NB4 (cell line): ENCODE measurements at regions not wholly inside any gene's neighbourhood (a gene's known extent, or its start where the extent isn't known, plus 50 kb on each side); places are given as distances from the start of the nearest gene placed in this dataset.

Source experiments
- DNase-seq: peaks from one replicate; pipeline ENCODE4 v3.0.0; 2010; ENCODE audit warnings: low read depth
- H3K4me3 ChIP-seq: one replicate; pipeline ENCODE4 v1.5.1; 2011; ENCODE audit warnings: mild to moderate bottlenecking, low read depth, low read length, moderate library complexity
- MAX ChIP-seq: IDR thresholded peaks from 2 replicates; pipeline ENCODE4 v1.6.1; 2011; ENCODE audit warnings: low read depth, low read length
- MYC ChIP-seq: IDR thresholded peaks from 2 replicates; pipeline ENCODE4 v1.6.1; 2011; ENCODE audit warnings: low read depth, low read length
- POLR2A ChIP-seq: IDR thresholded peaks from 2 replicates; pipeline ENCODE4 v1.6.1; 2011; ENCODE audit warnings: mild to moderate bottlenecking; ENCODE audit not compliant: insufficient read length; ENCODE audit errors: extremely low read depth
- TF ChIP-seq, protein P1 (sequence below): IDR thresholded peaks from one replicate; pipeline ENCODE4 v1.5.1; 2012; ENCODE audit warnings: low read depth, low read length

DNA sequence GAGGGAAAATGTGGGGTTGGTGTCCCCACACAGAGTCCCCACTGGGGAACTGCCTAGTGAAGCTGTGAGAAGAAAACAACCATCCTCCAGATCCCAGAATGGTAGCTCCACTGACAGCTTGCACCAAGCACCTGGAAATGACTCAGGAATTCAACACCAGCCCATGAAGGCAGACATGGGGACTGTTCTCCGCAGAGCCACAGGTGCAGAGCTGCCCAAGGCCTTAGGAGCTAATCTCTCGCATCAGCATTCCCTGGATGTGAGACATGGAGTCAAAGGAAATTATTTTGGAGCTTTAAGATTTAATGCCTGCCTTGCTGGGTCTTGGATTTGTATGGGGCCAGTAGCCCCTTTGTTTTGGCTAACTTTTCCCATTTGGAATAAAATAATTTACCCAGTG is 367.9 kb downstream of the FAM133A start:
- no peak for DNase-seq
- TF ChIP-seq, protein P1, sequence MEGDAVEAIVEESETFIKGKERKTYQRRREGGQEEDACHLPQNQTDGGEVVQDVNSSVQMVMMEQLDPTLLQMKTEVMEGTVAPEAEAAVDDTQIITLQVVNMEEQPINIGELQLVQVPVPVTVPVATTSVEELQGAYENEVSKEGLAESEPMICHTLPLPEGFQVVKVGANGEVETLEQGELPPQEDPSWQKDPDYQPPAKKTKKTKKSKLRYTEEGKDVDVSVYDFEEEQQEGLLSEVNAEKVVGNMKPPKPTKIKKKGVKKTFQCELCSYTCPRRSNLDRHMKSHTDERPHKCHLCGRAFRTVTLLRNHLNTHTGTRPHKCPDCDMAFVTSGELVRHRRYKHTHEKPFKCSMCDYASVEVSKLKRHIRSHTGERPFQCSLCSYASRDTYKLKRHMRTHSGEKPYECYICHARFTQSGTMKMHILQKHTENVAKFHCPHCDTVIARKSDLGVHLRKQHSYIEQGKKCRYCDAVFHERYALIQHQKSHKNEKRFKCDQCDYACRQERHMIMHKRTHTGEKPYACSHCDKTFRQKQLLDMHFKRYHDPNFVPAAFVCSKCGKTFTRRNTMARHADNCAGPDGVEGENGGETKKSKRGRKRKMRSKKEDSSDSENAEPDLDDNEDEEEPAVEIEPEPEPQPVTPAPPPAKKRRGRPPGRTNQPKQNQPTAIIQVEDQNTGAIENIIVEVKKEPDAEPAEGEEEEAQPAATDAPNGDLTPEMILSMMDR: no peak
- TF ChIP-seq MAX (no peak), MYC (no peak), POLR2A (no peak)

DNA sequence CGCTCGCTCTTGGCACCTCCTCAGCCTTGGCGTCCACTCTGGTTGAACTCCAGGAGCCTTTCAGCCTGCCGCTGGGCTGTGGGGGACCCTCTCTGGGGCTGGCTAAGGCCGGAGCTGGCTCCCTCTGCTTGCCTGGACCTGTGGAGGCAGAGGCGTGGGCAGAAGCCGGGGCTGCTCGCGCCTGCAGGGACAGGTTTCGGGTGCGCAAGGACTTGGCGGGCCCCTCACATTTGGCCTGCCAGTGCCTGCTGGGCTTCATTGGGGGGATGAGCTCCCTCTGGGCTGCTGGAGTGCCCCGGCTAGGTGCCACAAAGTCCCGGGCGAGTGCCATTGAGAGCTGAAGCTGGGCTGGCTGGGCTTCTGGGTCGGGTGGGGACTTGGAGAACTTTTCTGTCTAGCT is 371.7 kb downstream of the FAM133A start:
- no peak for DNase-seq
- no peak overlapping the region for H3K4me3 ChIP-seq
- TF ChIP-seq POLR2A (no peak), MYC (no peak), MAX (no peak)
- TF ChIP-seq, protein P1: no peak

More for the DNA sequence above, 367.9 kb downstream of the FAM133A start:
- H3K4me3 ChIP-seq: no peak overlapping the region

GRCh38 chrX:94051926-94052325 is 377.9 kb downstream of the FAM133A start:
- H3K4me3 ChIP-seq: no peak overlapping the region

GRCh38 chrX:94053575-94053974 is 379.6 kb downstream of the FAM133A start:
- TF ChIP-seq, protein P1: no peak
- TF ChIP-seq MAX (no peak), POLR2A (no peak), MYC (no peak)
- H3K4me3 ChIP-seq: no peak overlapping the region
- no peak for DNase-seq

More at GRCh38 chrX:94051926-94052325, 377.9 kb downstream of the FAM133A start:
- TF ChIP-seq, protein P1: no peak
- TF ChIP-seq MYC: no peak
- no peak for TF ChIP-seq MAX
- no peak for TF ChIP-seq POLR2A
- DNase-seq: no peak

DNA sequence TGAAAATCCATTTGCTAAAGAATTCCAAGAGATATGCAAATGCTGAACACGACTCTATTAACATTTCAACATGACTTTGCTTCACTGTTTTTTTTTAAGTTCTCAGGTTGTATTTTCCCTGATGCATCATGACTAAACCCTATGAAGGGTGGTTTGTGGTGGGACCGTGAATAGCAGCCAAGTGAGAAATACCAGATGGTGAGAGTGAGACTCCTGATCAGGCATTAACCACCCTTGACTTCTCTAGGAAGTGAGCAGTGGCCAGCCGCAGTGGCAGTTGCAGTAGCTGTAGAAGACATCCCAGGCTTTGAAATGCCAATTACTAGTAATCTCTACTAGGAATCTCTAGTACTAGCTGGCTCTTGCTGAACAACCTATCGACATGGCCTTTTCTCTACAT is 383.4 kb downstream of the FAM133A start:
- TF ChIP-seq, protein P1: no peak
- TF ChIP-seq MAX (no peak), POLR2A (no peak), MYC (no peak)
- no peak for DNase-seq
- no peak overlapping the region for H3K4me3 ChIP-seq
